ENCODE measurements at regions not wholly inside any gene's neighbourhood (a gene's known extent, or its start where the extent isn't known, plus 50 kb on each side); places are given as distances from the start of the nearest gene placed in this dataset.

DNA sequence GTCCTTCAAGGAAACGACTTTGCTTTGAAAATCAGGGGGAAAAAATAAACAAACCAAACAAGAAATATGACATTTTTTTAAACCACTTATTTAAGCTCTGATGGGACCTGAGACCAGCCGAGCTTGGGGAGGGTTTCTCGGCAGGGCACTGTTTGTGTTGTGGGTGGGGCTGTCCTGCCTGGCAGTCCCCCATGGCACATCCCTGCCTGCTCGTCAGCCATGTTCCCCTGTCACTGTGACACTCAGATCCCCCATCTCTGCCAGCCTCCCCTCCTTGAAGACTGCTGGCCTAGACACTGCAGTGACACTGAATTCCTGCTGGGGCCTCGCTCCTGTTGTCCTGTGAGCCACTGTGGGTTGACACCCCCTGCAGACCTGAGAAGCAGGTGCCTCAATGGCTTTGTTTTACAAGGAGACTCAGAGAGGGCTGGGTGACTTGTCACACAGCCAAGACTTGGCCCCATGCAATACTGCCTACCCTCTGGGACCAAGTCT is 95.1 kb upstream of the PTPN1 start:
- no peak for DNase-seq

DNA sequence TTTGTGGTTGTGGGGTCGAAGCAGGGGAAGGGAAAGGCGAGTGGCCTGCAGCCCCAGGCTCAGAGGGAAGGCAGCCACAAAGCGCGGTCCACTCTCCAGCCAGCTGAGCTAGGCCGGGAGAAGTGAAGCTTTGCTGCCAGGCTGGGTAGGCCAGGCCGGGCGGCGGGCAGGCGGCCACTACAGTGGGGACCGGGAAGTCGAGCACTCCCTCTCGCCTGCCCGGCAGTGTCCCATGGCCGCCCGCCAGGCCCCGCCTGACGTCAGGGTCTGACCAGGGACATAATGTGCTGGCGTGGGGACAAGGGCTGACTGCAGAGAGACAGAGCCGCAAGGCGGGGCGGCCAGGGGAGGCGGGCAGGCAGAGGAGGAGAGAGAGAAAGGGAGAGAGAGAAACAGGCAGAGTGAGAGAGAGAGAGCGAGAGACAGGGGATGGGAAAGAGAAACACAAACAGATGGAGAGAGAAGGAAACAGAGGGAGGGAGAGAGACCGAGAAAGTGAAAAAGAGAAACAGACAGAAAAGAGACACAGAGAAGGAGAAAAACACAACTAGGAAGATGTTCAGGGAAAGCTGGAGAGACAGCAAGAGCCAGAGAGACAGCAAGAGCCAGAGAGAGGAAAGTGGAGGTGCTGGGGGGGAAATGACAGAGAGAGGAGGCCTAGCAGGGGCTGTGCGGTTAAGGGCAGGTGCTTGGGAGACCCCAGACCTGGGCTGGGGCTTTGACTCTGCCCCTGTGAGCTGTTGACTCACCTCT is 94.5 kb upstream of the PTPN1 start:
- no peak for DNase-seq

DNA sequence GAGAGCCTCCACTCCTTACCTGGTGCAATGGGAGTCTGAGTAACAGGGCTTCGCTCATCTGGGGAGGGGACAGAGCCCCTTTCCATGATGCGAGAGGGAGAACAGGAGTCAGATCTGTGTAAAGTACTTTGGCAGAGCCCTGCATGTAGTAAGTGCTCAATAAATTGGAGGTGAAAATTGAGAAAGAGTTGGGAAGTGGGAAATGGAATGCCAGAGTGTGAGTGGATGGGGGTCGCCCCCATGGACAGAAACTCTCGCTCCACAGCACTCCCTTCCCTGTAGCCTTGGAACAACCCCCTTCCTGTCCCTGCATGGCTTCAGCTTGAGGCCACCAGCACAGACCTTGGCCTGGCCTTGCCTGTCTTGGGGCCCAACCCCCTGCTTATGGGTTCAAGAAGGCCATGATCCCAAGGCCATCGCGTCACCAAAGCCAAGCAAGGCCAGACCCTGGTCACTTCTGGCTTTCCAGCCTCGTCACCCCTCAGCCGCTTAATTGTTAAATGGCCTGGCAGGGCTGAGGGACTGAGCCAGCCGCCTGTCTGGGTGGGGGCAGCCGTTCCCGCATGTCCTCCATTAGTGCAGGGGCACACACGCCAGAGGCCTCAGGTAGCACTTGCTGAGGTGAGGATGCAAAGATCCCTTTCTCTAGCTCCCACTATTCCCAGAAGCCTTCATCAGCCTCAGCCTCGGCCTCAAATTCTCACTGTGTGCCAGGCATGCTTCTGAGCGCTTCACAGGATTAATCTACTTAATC is 93.7 kb upstream of the PTPN1 start:
- DNase-seq, result no peak

DNA sequence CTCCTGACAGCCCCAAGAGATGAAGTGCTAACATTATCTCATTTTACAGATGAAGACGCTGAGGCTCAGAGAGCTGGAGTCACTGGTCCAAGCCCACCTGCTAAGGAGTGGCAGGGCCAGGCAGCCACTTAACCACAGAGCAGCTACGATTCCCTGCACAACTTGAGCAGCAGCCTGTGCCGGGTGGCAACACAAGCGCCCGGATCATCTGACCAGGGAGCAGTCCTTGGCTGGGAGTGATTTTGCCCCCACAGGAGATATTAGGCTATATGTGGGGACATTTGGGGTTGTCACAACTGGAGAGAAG is 93.2 kb upstream of the PTPN1 start:
- DNase-seq, result no peak

DNA sequence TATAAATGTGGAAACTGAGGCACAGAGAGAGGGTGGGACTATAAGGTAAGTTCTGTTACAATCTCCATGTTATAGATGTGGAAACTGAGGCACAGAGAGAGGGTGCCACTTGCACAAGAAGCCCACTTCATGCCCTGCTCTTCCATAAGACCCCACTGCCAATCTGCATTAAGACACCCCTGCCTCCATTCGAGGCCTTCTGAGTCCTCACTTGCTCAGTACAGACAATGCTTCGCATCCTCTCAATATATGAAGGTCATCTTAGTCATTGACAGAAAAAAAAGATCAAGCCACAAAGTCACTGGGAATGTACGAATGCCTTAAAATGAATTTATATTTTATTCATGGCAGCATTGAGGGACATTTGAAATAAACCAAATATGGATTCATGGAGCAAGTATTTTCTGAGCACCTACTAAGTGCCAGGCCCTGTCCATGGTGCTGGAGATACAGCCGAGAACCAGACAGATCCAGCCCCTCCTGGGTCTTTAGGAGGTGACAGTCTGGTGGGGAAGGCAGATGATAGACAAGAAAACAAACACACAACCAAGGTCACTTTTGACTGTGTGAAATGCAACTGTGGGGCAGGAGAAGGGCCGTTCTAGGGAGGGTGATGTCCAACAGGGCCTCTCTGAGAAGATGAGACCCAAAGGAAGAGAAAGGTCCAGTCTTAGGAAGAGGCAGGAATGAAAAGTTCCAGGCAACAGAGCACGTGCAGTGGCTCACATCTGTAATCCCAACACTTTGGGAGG is 92.5 kb upstream of the PTPN1 start:
- DNase-seq, result no peak

DNA sequence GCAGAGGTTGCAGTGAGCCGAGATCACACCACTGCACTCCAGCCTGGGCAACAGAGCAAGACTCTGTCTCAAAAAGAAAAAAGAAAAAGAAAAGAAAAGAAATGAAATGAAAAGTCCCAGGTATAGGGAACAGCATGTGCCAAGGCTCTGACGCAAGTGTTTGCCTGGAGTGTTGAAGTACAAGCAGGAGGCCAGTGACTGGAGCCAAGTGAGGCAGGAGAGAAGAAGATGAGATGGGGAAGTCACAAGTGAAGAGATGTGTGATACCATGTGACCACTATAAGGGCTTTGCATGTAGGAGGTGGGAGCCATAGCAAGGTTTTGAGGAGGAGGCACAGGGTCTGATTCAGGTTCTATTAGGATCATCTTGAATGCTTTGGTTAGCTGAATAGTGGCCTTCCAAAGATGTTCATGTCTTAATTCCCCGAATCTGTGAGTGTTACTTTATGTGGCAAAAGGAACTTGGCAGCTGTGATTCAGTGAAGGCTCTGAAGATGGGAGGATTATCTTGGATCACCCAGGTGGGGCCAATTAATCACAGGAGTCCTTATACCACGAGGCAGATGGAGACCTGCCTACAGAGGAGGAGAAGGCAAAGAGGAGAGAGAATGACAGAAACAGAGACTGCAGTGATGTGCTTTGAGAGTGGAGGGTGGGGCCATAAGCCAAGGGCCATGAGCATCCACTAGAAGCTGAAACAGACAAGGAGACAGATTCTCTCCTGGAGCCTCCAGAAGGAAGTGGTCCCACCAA is 91.1 kb upstream of the PTPN1 start:
- no peak for DNase-seq

DNA sequence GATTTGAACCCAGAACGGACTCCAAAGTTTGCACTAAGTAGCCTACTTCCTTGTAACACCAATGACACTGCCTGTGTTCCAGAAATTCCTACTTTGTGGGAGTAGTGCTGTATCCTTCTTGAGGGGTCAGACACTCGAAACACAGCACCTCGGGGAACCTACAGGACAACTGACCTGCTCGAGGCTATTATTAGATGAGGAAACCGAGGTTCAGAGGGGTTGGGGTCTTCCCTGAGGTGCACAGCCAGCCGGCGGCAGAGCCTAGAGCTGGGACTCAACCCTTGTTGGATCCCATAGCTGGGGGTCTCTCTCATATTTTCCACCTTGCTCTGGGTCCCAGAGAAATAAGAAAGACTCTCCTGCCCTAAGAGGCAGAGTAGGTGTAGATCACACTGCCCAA is 89.8 kb upstream of the PTPN1 start:
- DNase-seq, result no peak

DNA sequence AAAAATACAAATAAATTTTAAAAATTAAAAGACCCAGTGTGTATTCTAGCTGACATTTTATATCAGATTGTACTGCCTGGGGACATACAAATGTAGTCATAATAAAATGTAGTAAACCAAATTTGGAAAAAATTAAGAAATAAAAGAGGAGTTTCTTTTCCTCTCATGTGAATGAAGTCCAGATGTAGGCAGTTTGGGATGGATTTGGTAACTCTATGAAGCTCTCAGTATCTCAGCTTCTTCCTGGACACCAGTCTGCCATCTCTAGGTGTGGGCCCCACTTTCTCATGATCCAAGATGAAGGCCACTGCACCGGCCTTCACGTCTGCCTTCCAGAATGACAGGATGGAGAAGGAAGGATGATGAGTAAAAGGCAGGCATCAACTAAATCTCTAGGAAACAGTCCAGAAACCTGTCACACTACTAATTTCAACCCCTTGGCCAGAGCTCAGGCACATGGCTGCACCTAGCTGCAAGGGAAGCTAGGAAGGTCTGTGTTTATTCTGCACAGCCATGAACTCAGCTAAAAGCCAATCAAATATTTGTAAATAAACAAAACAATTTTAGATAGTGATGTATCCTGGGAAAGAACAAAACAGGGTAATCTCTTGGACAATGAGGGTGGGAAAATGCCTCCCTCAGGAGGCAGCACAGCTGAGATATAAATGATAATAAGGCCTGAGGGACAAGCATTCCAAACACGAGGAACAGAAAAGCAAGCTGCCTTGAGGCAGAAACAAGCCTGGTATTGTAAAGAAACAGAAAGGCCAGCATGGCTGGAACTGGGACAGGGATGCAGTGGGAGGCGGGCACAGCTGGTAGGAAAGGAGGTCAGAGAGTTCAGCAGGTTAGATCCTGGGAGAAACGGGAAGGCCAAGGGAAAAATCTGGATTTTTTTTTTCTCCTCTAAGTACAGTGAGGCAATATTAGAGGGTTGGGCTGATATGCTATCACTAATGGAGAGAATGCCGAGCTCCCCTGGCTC is 88.5 kb upstream of the PTPN1 start:
- no peak for DNase-seq

DNA sequence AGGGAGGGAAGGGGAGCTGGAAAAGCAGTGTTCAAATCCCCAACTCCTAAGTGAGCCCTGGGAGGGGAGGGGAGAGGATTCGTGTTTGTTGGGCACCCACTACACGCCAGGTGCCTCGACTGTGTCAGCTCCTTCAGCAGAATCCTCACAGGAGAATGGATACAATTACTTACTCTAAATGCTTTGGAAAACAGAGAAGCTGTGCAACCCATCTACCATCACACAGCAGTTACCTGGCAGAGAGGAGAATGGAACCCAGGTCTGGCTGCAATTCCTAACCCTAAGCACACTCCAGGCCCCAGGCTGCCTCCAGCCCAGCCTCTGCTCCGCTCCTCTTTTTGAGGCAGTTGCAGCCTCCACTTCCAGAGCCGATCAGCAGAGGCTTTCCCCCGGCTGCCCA is 86.4 kb upstream of the PTPN1 start:
- DNase-seq, result no peak

DNA sequence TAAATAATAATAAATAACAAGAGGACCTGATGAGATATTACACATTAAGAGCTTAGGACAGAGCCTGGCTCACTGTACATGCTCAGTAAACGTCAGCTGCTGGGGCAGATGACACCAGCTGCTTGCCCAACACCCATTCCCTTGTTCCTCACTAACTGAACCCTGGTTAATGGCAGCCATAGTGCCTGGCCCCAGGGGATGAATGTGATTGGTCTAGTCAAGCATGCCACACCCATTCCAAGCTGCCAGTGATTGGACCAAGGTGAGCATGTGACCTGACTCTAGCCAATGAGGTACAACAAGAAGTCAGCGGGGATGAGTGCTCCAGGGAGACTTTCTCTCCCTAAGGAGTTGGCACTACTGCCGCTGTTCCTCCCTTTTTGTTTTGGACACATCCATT is 85.1 kb upstream of the PTPN1 start:
- DNase-seq, result no peak

DNA sequence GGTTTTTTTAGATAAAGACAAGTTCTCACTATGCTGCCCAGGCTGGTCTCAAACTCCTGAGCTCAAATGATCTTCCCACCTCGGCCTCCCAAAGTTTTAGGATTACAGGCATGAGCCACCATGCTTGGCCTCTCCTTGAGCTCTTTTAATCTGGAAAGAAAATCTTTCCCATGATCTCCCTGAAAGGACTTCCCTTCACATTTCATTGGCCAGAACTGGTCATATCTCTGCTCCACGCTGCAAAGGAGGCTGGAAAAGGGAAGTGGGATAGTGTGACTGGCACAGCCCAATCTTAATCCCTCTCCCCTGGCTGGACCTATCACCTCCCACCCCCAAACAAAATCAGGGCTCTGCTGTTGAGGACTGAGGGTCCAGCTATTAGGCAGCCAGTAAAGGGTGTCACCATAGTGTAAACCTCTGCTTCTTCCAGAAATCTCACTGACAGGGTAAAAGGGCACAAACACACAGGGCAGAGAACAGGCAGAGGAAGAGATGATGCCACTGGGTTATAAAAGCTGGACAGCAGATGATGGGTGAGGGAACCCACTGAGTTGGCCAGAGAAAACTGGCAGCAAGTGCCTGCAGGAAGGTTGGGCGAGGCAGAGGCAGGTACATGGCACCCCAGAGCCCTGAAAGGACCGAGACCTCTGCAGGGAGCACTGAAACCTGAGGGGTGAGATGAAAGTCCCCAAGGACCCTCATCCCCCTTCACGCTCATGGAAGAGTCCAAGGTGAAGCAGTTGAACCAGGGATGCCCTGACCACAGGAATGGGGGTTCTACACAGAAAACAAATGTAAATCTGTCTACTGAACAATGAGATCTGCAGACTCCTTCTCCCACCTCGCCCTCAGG is 83.1 kb upstream of the PTPN1 start:
- DNase-seq, result no peak

DNA sequence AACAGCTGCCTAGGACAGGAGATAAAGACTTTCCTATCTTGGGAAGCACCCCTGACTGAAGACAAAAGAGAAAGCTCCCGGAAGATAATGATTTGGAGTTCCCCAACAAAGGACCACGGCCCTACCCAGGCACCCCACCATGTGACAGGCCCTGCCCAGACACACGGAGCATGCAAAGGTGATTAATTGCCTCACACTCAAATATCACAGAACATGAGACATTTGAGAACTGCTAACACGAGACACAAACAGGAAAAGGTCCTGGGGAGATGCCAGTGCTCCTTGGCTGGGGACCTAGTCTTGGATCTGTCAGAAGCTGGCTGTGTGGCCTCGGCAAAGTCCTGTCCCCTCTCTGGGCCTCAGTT is 82.5 kb upstream of the PTPN1 start:
- no peak for DNase-seq

DNA sequence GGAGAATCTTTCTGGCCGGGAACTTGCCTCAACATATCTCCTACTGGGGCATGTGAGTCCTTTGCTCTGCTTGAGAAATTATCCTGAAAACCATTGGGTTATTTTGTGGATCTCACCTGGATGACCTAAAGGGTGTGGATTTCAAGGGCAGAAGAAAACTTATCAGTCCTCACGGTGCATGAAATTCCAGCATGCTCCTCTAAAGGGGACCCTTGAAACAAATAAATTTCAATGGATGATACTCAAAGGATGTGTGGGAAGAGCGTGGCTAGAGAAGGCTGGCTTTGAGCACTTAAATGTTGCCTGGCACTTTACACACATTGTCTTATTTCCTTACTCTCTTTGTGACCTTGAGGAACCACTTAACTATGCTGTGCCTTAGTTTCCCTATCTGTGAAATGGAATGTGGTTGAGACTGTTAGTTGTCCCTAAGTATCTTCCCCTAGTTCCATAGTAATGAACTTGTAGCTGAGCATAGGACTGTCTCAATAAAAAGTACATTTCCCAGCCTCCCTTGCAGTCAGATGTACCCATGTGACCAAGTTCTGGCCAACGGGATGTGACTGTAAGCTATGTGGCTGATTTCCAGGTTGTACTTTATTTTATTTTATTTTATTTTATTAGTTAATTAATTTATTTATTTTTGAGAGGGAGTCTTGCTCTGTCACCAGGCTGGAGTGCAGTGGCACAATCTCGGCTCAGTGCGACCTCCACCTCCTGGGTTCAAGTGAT is 81.9 kb upstream of the PTPN1 start:
- no peak for DNase-seq

DNA sequence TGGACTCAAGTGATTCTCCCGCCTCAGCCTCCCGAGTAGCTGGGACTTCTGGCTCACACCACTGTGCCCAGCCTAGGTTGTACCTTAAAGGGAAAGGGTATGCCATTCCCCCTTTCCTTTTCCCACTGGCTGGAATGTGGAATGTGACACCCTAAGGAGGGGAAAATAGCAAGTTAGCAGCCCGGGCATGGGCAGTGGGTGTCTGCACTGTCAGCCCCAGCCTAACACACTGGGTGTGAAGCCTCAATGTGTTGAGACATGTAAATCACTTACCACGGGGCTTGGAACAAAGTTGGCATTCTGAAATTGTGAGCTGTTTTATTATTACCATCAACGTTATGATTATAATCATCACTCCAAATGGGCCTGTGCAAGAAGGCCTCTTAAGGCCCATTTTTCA is 80.8 kb upstream of the PTPN1 start:
- no peak for DNase-seq

DNA sequence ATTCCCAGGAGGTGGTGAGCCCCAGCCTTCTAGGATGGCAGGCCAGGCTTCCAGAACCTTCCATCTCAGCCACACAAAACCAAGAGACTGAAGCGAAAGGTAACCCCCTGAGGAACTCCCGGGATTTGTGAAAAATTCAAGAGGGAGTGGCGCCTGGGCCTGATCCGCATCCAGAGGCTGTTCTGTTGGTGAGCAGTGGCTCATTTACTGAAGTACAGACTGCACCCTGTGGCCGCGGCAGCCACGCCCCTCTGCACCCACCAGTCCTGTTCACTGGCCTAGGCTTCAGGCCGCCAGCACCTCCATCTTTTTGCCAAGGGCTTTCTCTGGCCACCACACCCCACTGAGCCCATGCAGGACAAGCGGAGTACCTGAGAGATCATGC is 79.1 kb upstream of the PTPN1 start:
- no peak for DNase-seq

DNA sequence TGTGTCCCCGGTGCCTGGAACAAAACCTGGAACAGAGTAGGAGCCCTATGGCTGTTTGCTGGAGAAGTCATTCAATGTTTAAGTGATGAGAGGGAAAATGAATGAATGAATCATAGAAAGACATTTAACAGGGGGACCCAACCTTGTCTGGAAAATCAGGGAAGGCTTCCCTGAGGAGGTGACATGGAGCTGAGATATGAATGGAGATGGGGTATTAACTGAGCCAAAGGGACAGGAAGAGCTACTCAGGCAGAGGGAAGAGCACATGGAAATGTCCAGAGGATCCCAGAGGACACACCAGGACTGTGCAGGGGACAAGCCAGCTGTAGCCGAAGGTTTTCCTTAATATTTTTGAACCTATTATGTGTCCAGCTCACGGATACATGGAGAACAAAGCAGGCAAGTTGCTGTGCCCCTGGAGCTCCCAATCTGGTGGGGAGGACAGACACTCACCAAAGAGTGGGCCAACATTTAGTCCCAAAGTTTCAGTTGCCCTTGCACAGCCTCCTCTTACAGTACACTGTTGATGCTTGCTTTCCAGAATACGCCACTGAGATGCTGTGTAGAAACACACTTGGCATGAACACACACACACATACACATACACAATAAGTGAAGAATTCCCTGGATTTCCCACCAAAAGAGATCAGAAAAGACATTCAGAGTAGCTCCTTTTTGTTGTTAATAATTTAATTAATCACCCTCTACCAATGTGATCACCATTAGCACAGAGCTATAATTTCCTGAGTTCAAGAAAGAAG is 77.0 kb upstream of the PTPN1 start:
- DNase-seq, result no peak

DNA sequence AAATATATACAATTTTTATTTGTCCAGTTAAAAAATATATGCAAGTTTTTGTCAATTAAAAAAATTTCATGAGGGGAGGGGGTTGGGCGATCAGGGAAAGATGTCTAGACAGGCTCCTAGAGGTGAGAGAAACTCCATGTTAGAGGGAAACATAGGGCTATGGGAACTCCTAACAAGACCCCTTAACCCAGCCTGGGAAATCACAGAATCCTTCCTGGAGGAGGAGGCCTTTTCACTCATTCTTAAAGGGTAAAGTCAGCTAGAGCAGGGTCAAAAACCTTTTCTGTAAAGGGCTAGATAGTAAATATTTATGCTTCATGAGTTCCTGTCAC is 75.9 kb upstream of the PTPN1 start:
- no peak for DNase-seq

DNA sequence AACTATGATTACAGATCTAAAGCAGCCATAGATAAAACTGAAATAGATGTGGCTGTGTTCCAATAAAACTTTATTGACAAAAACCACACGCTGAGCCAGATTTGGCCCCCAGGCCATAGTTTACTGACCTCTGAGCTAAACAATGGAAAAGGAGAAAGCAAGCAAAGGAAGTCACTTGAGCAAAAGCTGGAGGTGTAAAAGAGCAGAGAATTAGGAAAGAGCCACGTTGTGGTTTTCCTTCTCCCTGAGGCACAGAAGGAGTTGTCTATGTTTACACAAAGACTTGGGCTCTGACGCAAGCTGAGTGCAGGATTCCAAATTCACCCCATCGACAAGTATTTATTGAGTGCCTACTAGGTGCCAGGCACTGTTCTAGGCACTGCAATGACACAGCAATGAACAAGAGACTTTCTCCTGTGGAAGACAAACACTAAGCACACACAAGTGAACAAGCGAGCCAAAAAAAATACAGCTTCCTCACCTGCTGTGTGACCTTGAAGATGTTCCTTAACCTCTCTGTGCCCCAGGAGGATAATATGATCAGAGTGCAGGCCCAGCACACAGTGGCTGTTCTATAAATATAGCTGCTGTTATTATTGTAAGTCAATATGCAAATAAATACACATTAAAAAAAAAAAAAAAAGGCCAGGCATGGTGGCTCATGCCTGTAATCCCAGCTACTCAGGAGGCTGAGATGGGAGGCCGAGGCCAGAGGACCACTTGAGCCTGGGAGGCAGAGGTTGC is 75.4 kb upstream of the PTPN1 start:
- DNase-seq, result peak; percentile 31
